HG03460 (cell line): ENCODE measurements at regions not wholly inside any gene's neighbourhood (a gene's known extent, or its start where the extent isn't known, plus 50 kb on each side); places are given as distances from the start of the nearest gene placed in this dataset.
"Not testable (repeated sequence)": the region's sequence is repeated elsewhere in the genome, so short reads cannot be mapped to it uniquely, and the experiment has no call there.

ENCODE experiments used
- ATAC-seq: cut with Tn5 transposase; IDR thresholded peaks from one replicate; pipeline ENCODE4 v1.9.1; 2021; ENCODE audit not compliant: unreplicated experiment

GRCh38 chr21:29396951-29397455 lies 98.3 kb downstream of the BACH1 start:
- ATAC-seq: no peak

- ATAC-seq: no peak
Measured at GRCh38 chr21:29403301-29403700, 104.6 kb downstream of the BACH1 start.

GRCh38 chr21:29403922-29404538 lies 105.3 kb downstream of the BACH1 start:
- ATAC-seq: no peak

GRCh38 chr21:29405503-29406122 lies 106.9 kb downstream of the BACH1 start:
- ATAC-seq: no peak

- no peak for ATAC-seq
Measured at GRCh38 chr21:29406385-29406784, 107.7 kb downstream of the BACH1 start.

GRCh38 chr21:29407571-29407970 lies 108.8 kb downstream of the BACH1 start:
- ATAC-seq: no peak

GRCh38 chr21:29413683-29414082 lies 115.0 kb downstream of the BACH1 start:
- no peak for ATAC-seq

GRCh38 chr21:29416268-29416667 lies 117.5 kb downstream of the BACH1 start:
- ATAC-seq: no peak

GRCh38 chr21:29418813-29419212 lies 120.1 kb downstream of the BACH1 start:
- peak; percentile 78 for ATAC-seq

GRCh38 chr21:29419422-29419821 lies 120.7 kb downstream of the BACH1 start:
- ATAC-seq: no peak

- no peak for ATAC-seq
Measured at GRCh38 chr21:29423099-29423870, 124.6 kb downstream of the BACH1 start.

- ATAC-seq: no peak
Measured at GRCh38 chr21:29424728-29425127, 126.0 kb downstream of the BACH1 start.

- ATAC-seq: no peak
Measured at GRCh38 chr21:29429218-29429617, 130.5 kb downstream of the BACH1 start.

GRCh38 chr21:29430030-29430429 lies 131.3 kb downstream of the BACH1 start:
- no peak for ATAC-seq

- no peak for ATAC-seq
Measured at GRCh38 chr21:29430576-29430975, 131.9 kb downstream of the BACH1 start.

- ATAC-seq: no peak
Measured at GRCh38 chr21:29431178-29431577, 132.5 kb downstream of the BACH1 start.

GRCh38 chr21:29431680-29432079 lies 133.0 kb downstream of the BACH1 start:
- no peak for ATAC-seq

- ATAC-seq: no peak
Measured at GRCh38 chr21:29433366-29434059, 134.8 kb downstream of the BACH1 start.

- no peak for ATAC-seq
Measured at GRCh38 chr21:29434081-29434480, 135.4 kb downstream of the BACH1 start.

- ATAC-seq: not testable (repeated sequence)
Measured at GRCh38 chr21:29434982-29435381, 136.3 kb downstream of the BACH1 start.

GRCh38 chr21:29436143-29436542 lies 137.4 kb downstream of the BACH1 start:
- ATAC-seq: no peak
